Activated B cell treated with CpG ODN at 0.5 μM for 24 hours (primary cell): ENCODE measurements at regions not wholly inside any gene's neighbourhood (a gene's known extent, or its start where the extent isn't known, plus 50 kb on each side); places are given as distances from the start of the nearest gene placed in this dataset.

Experiments used
- ATAC-seq: fragments of 200-7000 bp; cut with Tn5 transposase; one replicate; pipeline ENCODE4 v1.10.0; 2021; ENCODE audit warnings: low read depth, mild to moderate bottlenecking, moderate library complexity
- CTCF ChIA-PET: fragments of 350-600 bp; sonication (Branson Sonifier 250); formaldehyde crosslinking; loops from one replicate; lab custom pipeline; 2021; ENCODE audit warnings: antibody characterized with exemption; lab: Charles Lee
- POLR2A ChIA-PET: fragments of 350-600 bp; sonication (Branson Sonifier 250); formaldehyde crosslinking; loops from one replicate; lab custom pipeline; 2021; ENCODE audit warnings: antibody characterized with exemption; lab: Charles Lee
- DNase-seq: peaks from one replicate; pipeline ENCODE4 v3.0.0; 2022
- H3K27ac Mint-ChIP-seq: one replicate; pipeline ENCODE4 v1.8.0; 2020; ENCODE audit warnings: mixed read lengths
- H3K27me3 Mint-ChIP-seq: one replicate; pipeline ENCODE4 v1.8.0; 2021; ENCODE audit warnings: mixed read lengths
- H3K36me3 Mint-ChIP-seq: one replicate; pipeline ENCODE4 v1.8.0; 2021; ENCODE audit warnings: low read depth, mixed read lengths
- H3K4me1 Mint-ChIP-seq: one replicate; pipeline ENCODE4 v1.8.0; 2021; ENCODE audit warnings: mixed read lengths
- H3K4me3 Mint-ChIP-seq: one replicate; pipeline ENCODE4 v1.8.0; 2020; ENCODE audit warnings: mild to moderate bottlenecking, mixed read lengths
- H3K9me3 Mint-ChIP-seq: one replicate; pipeline ENCODE4 v1.8.0; 2020; ENCODE audit warnings: mixed read lengths
- intact Hi-C: fragments of 100-400 bp; cut with micrococcal nuclease; formaldehyde crosslinking; loops from one replicate; pipeline ENCODE4 v1.15.1; 2024
- TF ChIP-seq, protein P1 (sequence below): fragments of 200-600 bp; IDR thresholded peaks from one replicate; pipeline ENCODE4 v1.8.0; 2022; ENCODE audit warnings: antibody characterized with exemption, mild to moderate bottlenecking

- H3K36me3 Mint-ChIP-seq, result no peaks in the 10 kb centered on the region
- H3K9me3 Mint-ChIP-seq, result no peaks in the 10 kb centered on the region
- H3K27ac Mint-ChIP-seq, result no peak overlapping the region
- TF ChIP-seq, protein P1, sequence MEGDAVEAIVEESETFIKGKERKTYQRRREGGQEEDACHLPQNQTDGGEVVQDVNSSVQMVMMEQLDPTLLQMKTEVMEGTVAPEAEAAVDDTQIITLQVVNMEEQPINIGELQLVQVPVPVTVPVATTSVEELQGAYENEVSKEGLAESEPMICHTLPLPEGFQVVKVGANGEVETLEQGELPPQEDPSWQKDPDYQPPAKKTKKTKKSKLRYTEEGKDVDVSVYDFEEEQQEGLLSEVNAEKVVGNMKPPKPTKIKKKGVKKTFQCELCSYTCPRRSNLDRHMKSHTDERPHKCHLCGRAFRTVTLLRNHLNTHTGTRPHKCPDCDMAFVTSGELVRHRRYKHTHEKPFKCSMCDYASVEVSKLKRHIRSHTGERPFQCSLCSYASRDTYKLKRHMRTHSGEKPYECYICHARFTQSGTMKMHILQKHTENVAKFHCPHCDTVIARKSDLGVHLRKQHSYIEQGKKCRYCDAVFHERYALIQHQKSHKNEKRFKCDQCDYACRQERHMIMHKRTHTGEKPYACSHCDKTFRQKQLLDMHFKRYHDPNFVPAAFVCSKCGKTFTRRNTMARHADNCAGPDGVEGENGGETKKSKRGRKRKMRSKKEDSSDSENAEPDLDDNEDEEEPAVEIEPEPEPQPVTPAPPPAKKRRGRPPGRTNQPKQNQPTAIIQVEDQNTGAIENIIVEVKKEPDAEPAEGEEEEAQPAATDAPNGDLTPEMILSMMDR, result no peak
- ChIA-PET POLR2A (no interaction called here), CTCF (no interaction called here)
- ATAC-seq, result no peak
- no peaks in the 10 kb centered on the region for H3K27me3 Mint-ChIP-seq
- intact Hi-C loops, result no loop called here
- H3K4me3 Mint-ChIP-seq, result no peak overlapping the region
- DNase-seq, result no peak
- no peaks in the 10 kb centered on the region for H3K4me1 Mint-ChIP-seq
Measured at GRCh38 chr4:19074036-19074435, 1052.5 kb upstream of the LCORL start.

DNA sequence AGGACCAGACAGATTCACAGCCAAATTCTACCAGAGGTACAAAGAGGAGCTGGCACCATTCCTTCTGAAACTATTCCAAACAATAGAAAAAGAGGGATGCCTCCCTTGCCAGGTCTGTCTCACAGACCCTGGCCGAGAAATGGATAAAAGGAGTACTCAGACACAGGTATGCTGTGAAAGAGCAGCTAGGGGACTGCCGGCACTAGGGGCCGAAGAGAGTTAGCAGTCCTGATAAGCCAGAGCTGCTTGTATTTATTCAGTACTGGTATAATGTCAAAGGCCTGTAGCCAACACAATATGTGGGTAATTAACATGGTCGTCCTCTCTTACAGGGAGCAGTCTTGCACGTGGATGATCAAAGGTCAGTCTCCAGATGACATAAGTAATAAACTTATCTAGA lies 1042.1 kb upstream of the LCORL start:
- Mint-ChIP-seq H3K4me1 (no peaks in the 10 kb centered on the region), H3K27ac (no peak overlapping the region)
- intact Hi-C loops, result no loop called here

DNA sequence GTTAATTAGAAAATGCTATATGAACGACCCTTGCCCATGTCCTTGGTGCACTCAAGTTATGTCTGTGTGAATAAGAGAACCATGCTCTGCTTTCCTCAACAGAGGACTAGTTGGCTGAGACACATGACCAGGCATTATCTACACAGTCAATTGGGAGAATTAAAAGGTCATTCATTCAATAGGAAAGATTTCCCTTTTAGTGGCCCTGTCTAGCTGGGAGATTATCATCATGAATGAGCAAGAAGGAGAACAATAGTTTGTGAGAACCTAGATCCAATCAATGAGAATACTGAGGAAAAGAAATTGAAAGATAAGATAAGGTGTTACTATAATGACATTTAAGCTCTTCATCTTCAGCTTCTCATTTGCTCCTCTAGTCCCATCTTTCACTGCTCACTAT lies 1033.4 kb upstream of the LCORL start:
- H3K4me1 Mint-ChIP-seq, result no peaks in the 10 kb centered on the region
- no peaks in the 10 kb centered on the region for H3K27me3 Mint-ChIP-seq
- DNase-seq (no peak), ATAC-seq (no peak)
- ChIA-PET POLR2A (no interaction called here), CTCF (no interaction called here)
- no peak overlapping the region for H3K4me3 Mint-ChIP-seq
- H3K9me3 Mint-ChIP-seq, result peaks cover 3% of the 10 kb centered on the region
- TF ChIP-seq, protein P1, result no peak
- intact Hi-C loops, result no loop called here
- no peaks in the 10 kb centered on the region for H3K36me3 Mint-ChIP-seq
- H3K27ac Mint-ChIP-seq, result no peak overlapping the region

More for the DNA sequence above, 1042.1 kb upstream of the LCORL start:
- Mint-ChIP-seq H3K4me3 (no peak overlapping the region), H3K27me3 (no peaks in the 10 kb centered on the region), H3K36me3 (no peaks in the 10 kb centered on the region), H3K9me3 (peaks cover 25% of the 10 kb centered on the region)
- TF ChIP-seq, protein P1, result no peak
- DNase-seq (no peak), ATAC-seq (no peak)
- CTCF ChIA-PET, result no interaction called here
- POLR2A ChIA-PET, result no interaction called here

DNA sequence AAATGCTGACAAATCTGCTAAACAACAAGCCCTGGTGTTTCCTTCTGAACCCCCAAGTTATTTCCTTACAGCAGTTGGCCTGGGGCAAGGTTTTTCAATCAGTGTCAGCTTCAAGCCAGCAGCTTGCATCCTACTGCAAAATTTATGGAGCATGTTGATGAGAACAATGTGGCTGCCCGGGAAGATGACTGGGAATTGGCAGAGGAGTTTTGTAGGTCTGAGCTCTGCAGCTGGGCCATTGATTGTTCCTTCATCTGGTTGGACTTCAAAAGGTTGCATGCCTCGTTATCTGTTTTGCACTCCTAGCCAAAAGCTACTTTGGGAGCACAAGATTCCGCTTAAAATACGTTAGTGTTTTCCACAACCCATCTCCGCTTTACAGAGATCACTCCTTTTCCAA lies 1030.3 kb upstream of the LCORL start:
- no peak overlapping the region for H3K4me3 Mint-ChIP-seq
- H3K27ac Mint-ChIP-seq, result no peak overlapping the region
- ChIA-PET POLR2A (no interaction called here), CTCF (no interaction called here)
- H3K9me3 Mint-ChIP-seq, result peaks cover 3% of the 10 kb centered on the region
- H3K4me1 Mint-ChIP-seq, result no peaks in the 10 kb centered on the region
- no peaks in the 10 kb centered on the region for H3K27me3 Mint-ChIP-seq
- intact Hi-C loops, result no loop called here
- no peaks in the 10 kb centered on the region for H3K36me3 Mint-ChIP-seq
- ATAC-seq (no peak), DNase-seq (no peak)
- TF ChIP-seq, protein P1, result no peak

- POLR2A ChIA-PET, result no interaction called here
- Mint-ChIP-seq H3K4me3 (no peak overlapping the region), H3K27ac (no peak overlapping the region), H3K36me3 (no peaks in the 10 kb centered on the region), H3K27me3 (no peaks in the 10 kb centered on the region), H3K9me3 (peaks cover 2% of the 10 kb centered on the region), H3K4me1 (no peaks in the 10 kb centered on the region)
- CTCF ChIA-PET, result interaction anchor here (0.7 kb wide), 1 partner anchor 16 kb away, joined by 3 read pairs; no protein-coding TSS in a partner anchor
- no peak for DNase-seq
- no peak for ATAC-seq
- intact Hi-C loops, result no loop called here
- TF ChIP-seq, protein P1, result no peak
Measured at GRCh38 chr4:19047279-19047880, 1025.8 kb upstream of the LCORL start.
